HG03432 (cell line): ENCODE measurements at regions not wholly inside any gene's neighbourhood (a gene's known extent, or its start where the extent isn't known, plus 50 kb on each side); places are given as distances from the start of the nearest gene placed in this dataset.
"Not testable (repeated sequence)": the region's sequence is repeated elsewhere in the genome, so short reads cannot be mapped to it uniquely, and the experiment has no call there.

Source experiments
- ATAC-seq: cut with Tn5 transposase; IDR thresholded peaks from one replicate; pipeline ENCODE4 v1.9.1; 2021; ENCODE audit warnings: mild to moderate bottlenecking, moderate library complexity; ENCODE audit not compliant: unreplicated experiment

- no peak for ATAC-seq
Observed at GRCh38 chr19:27972291-27973040, 1240.5 kb downstream of the UQCRFS1 start.

GRCh38 chr19:27971869-27972268, 1241.1 kb downstream of the UQCRFS1 start:
- ATAC-seq = no peak

GRCh38 chr19:27971071-27971470, 1241.9 kb downstream of the UQCRFS1 start:
- ATAC-seq = no peak

- ATAC-seq = no peak
Observed at GRCh38 chr19:27966390-27966816, 1246.5 kb downstream of the UQCRFS1 start.

- ATAC-seq = no peak
Observed at GRCh38 chr19:27964185-27964584, 1248.8 kb downstream of the UQCRFS1 start.

- no peak for ATAC-seq
Observed at GRCh38 chr19:27962264-27962663, 1250.7 kb downstream of the UQCRFS1 start.

- ATAC-seq = no peak
Observed at GRCh38 chr19:27955485-27956480, 1257.2 kb downstream of the UQCRFS1 start.

GRCh38 chr19:27942607-27943006, 1270.3 kb downstream of the UQCRFS1 start:
- not testable (repeated sequence) for ATAC-seq

- no peak for ATAC-seq
Observed at GRCh38 chr19:27936139-27936538, 1276.8 kb downstream of the UQCRFS1 start.

GRCh38 chr19:27935669-27936068, 1277.3 kb downstream of the UQCRFS1 start:
- no peak for ATAC-seq

GRCh38 chr19:27929399-27929798, 1283.6 kb downstream of the UQCRFS1 start:
- ATAC-seq = no peak

GRCh38 chr19:27925202-27925601, 1287.7 kb downstream of the UQCRFS1 start:
- no peak for ATAC-seq

- ATAC-seq = no peak
Observed at GRCh38 chr19:27922970-27923369, 1290.0 kb downstream of the UQCRFS1 start.

- ATAC-seq = no peak
Observed at GRCh38 chr19:27920774-27921173, 1292.2 kb downstream of the UQCRFS1 start.

GRCh38 chr19:27918818-27919217, 1294.1 kb downstream of the UQCRFS1 start:
- ATAC-seq = no peak

- ATAC-seq = no peak
Observed at GRCh38 chr19:27911122-27911898, 1301.6 kb downstream of the UQCRFS1 start.

GRCh38 chr19:27909861-27910260, 1303.1 kb downstream of the UQCRFS1 start:
- no peak for ATAC-seq

- no peak for ATAC-seq
Observed at GRCh38 chr19:27909185-27909840, 1303.6 kb downstream of the UQCRFS1 start.

- no peak for ATAC-seq
Observed at GRCh38 chr19:27906081-27906480, 1306.9 kb downstream of the UQCRFS1 start.

- ATAC-seq = no peak
Observed at GRCh38 chr19:27905074-27905473, 1307.9 kb downstream of the UQCRFS1 start.
